HL-60 (cell line): ENCODE measurements at regions not wholly inside any gene's neighbourhood (a gene's known extent, or its start where the extent isn't known, plus 50 kb on each side); places are given as distances from the start of the nearest gene placed in this dataset.

ENCODE experiments used
- DNase-seq, 2 experiments: peaks; one replicate each; pipeline ENCODE4 v3.0.0-alpha.2; 2010 to 2020; ENCODE audit warnings: low read depth in 1 of 2, low spot score in 1 of 2
- H3K27ac ChIP-seq: fragments of 250-450 bp; sonication (Bioruptor Pico); replicated peaks from 2 replicates; pipeline ENCODE4 v1.5.1; 2020; ENCODE audit warnings: mild to moderate bottlenecking, moderate library complexity
- H3K27me3 ChIP-seq: fragments of 250-450 bp; sonication (Bioruptor Pico); 2 replicates; pipeline ENCODE4 v1.5.1; 2021; ENCODE audit warnings: mild to moderate bottlenecking, moderate library complexity; ENCODE audit not compliant: insufficient read depth, poor library complexity, severe bottlenecking
- H3K4me3 ChIP-seq: replicated peaks from 2 replicates; pipeline ENCODE4 v1.5.1; 2011; ENCODE audit warnings: mild to moderate bottlenecking, control low read depth, low read length; ENCODE audit not compliant: insufficient read depth
- CTCF ChIP-seq: IDR thresholded peaks from one replicate; pipeline ENCODE4 v1.5.1; 2011; ENCODE audit warnings: low read length, control low read depth, inconsistent platforms; ENCODE audit not compliant: insufficient read depth
- GABPA ChIP-seq: IDR thresholded peaks from 2 replicates; pipeline ENCODE4 v1.6.1; 2012; ENCODE audit warnings: low read depth
- POLR2AphosphoS5 ChIP-seq: IDR thresholded peaks from 2 replicates; pipeline ENCODE4 v1.6.1; 2012; ENCODE audit warnings: low read depth
- REST ChIP-seq: IDR thresholded peaks from 2 replicates; pipeline ENCODE4 v1.6.1; 2012; ENCODE audit warnings: low read depth; ENCODE audit not compliant: insufficient replicate concordance
- SPI1 ChIP-seq: IDR thresholded peaks from 2 replicates; pipeline ENCODE4 v1.6.1; 2012; ENCODE audit warnings: low read depth, mild to moderate bottlenecking, borderline replicate concordance

- Histone ChIP-seq H3K27ac (no peak overlapping the region), H3K4me3 (no peak overlapping the region), H3K27me3 (no peaks in the 10 kb centered on the region)
- TF ChIP-seq GABPA (no peak), REST (no peak), POLR2AphosphoS5 (no peak), CTCF (no peak), SPI1 (no peak)
- DNase-seq: no peak
Observed at GRCh38 chr2:82511894-82512293, 1947.2 kb downstream of the SUCLG1 start.

GRCh38 chr2:82508702-82509101 lies 1950.4 kb downstream of the SUCLG1 start:
- no peak overlapping the region for H3K27ac ChIP-seq
- no peak overlapping the region for H3K4me3 ChIP-seq
- no peak for DNase-seq
- H3K27me3 ChIP-seq: no peaks in the 10 kb centered on the region
- TF ChIP-seq GABPA (no peak), REST (no peak), POLR2AphosphoS5 (no peak), SPI1 (no peak), CTCF (no peak)

GRCh38 chr2:82507657-82508056 lies 1951.4 kb downstream of the SUCLG1 start:
- Histone ChIP-seq H3K4me3 (no peak overlapping the region), H3K27ac (no peak overlapping the region), H3K27me3 (no peaks in the 10 kb centered on the region)
- DNase-seq: no peak
- TF ChIP-seq SPI1 (no peak), GABPA (no peak), CTCF (no peak)

- TF ChIP-seq POLR2AphosphoS5 (no peak), CTCF (no peak), SPI1 (no peak), GABPA (no peak), REST (no peak)
- Histone ChIP-seq H3K27ac (no peak overlapping the region), H3K27me3 (no peaks in the 10 kb centered on the region), H3K4me3 (no peak overlapping the region)
- no peak for DNase-seq
Observed at GRCh38 chr2:82501217-82501616, 1957.9 kb downstream of the SUCLG1 start.
